ENCODE measurements at regions not wholly inside any gene's neighbourhood (a gene's known extent, or its start where the extent isn't known, plus 50 kb on each side); places are given as distances from the start of the nearest gene placed in this dataset.

DNA sequence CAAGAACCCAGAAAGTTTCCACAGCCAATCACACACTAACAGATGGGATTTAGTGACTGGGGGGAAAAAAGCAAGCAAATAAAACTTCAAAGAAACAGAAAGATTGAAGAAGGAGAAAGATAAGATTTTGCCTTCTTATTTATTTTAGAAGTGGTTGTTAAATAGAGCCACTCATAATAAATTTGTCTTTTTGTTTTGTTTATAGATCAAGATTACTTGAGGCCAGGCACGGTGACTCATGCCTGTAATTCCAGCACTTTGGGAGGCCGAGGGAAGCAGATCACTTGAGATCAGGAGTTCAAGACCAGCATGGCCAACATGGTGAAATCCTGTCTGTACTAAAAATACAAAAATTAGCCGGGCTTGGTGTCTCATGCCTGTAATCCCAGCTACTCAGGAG is 94.9 kb upstream of the RANBP3L start:
- TF ChIP-seq, protein P1, sequence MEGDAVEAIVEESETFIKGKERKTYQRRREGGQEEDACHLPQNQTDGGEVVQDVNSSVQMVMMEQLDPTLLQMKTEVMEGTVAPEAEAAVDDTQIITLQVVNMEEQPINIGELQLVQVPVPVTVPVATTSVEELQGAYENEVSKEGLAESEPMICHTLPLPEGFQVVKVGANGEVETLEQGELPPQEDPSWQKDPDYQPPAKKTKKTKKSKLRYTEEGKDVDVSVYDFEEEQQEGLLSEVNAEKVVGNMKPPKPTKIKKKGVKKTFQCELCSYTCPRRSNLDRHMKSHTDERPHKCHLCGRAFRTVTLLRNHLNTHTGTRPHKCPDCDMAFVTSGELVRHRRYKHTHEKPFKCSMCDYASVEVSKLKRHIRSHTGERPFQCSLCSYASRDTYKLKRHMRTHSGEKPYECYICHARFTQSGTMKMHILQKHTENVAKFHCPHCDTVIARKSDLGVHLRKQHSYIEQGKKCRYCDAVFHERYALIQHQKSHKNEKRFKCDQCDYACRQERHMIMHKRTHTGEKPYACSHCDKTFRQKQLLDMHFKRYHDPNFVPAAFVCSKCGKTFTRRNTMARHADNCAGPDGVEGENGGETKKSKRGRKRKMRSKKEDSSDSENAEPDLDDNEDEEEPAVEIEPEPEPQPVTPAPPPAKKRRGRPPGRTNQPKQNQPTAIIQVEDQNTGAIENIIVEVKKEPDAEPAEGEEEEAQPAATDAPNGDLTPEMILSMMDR (IDR thresholded peaks at IDR 0.05 in 4 of 5, conservative IDR thresholded peaks at IDR 0.05 in 1 of 5), result no peak
- no peak for TF ChIP-seq POLR2A (IDR thresholded peaks at IDR 0.05)
